ENCODE measurements at regions not wholly inside any gene's neighbourhood (a gene's known extent, or its start where the extent isn't known, plus 50 kb on each side); places are given as distances from the start of the nearest gene placed in this dataset.

DNA sequence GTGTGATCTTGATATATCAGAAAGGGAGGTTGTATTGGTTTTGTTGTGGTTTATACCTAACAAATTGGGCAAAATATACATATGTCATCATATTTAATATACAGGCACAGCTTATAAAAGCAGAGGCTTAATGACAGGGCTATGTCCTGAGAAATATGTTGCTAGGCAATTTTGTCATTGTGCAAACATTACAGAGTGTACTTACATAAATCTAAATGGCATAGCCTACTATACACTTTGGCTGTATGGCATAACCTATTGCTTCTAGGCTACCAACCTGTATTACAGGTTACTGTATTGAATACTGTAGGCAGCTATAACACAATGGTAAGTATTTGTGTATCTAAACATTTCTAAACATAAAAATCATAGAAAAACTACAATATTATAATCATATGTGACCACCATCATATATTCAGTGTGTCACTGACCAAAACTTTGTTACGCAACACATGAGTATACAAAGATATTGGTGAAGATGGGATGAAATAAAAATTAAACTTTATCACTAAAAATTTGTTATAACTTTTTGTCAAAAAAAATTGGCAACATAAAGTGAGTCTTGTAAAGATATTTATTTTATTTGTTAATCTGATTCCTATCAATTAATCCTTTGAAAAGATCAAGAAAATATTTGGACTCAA is 414.0 kb upstream of the HS3ST1 start (continued):
- TF ChIP-seq, protein P1, sequence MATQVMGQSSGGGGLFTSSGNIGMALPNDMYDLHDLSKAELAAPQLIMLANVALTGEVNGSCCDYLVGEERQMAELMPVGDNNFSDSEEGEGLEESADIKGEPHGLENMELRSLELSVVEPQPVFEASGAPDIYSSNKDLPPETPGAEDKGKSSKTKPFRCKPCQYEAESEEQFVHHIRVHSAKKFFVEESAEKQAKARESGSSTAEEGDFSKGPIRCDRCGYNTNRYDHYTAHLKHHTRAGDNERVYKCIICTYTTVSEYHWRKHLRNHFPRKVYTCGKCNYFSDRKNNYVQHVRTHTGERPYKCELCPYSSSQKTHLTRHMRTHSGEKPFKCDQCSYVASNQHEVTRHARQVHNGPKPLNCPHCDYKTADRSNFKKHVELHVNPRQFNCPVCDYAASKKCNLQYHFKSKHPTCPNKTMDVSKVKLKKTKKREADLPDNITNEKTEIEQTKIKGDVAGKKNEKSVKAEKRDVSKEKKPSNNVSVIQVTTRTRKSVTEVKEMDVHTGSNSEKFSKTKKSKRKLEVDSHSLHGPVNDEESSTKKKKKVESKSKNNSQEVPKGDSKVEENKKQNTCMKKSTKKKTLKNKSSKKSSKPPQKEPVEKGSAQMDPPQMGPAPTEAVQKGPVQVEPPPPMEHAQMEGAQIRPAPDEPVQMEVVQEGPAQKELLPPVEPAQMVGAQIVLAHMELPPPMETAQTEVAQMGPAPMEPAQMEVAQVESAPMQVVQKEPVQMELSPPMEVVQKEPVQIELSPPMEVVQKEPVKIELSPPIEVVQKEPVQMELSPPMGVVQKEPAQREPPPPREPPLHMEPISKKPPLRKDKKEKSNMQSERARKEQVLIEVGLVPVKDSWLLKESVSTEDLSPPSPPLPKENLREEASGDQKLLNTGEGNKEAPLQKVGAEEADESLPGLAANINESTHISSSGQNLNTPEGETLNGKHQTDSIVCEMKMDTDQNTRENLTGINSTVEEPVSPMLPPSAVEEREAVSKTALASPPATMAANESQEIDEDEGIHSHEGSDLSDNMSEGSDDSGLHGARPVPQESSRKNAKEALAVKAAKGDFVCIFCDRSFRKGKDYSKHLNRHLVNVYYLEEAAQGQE (IDR thresholded peaks at IDR 0.05; ENCODE audit: low read depth) = no peak
- no peak for TF ChIP-seq JUND (IDR thresholded peaks at IDR 0.05)

DNA sequence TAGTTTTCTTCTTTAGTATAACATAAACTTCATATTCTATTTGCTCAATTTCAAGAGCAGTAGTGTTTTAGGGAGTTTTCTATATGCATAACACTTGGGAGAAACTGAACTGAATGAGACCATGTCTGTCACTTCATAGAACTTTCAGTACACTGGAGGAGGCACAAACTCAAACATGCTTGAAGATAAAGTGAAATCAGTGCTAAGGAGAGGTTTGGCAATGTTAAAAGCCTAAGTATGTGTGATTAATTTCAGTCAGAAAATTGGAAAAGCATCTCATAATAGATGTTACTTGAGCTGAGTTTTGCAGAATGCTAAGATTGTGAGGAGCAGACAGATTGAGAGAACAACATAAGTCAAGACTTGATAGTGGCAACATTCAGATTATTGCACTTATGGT is 411.2 kb upstream of the HS3ST1 start:
- ChIA-PET POLR2A (no interaction called here), CTCF (no interaction called here), RAD21 (ENCODE audit: low non-redundant PET in 1 of 2, low total read pairs in 2 of 2, uncharacterized antibody in 2 of 2, unreplicated experiment in 2 of 2) (no interaction called here)
- no peak for ATAC-seq
- Histone ChIP-seq H3K4me3 (replicated peaks in 1 of 2; ENCODE audit: low read depth in 1 of 2, low read length in 2 of 2) (no peak overlapping the region), H3K4me2 (ENCODE audit: low read length) (no peak overlapping the region), H3K36me3 (ENCODE audit: control insufficient read depth in 1 of 2, insufficient read depth in 2 of 2, low read length in 2 of 2) (no peaks in the 10 kb centered on the region), H3K27me3 (ENCODE audit: insufficient read depth, low read length) (no peaks in the 10 kb centered on the region), H3K79me2 (ENCODE audit: insufficient read depth, low read length) (no peaks in the 10 kb centered on the region), H2AFZ (ENCODE audit: low read depth, low read length, poor library complexity, severe bottlenecking) (no peak overlapping the region), H3K4me1 (ENCODE audit: control insufficient read depth in 1 of 2, insufficient read depth in 2 of 2, low read length in 2 of 2) (peaks cover 0 to 8% of the 10 kb centered on the region in 2 experiments; a peak in 1 of 4 replicates), H3K27ac (ENCODE audit: low read depth, low read length) (no peak overlapping the region), H4K20me1 (ENCODE audit: insufficient read depth) (no peaks in the 10 kb centered on the region), H3K9me2 (ENCODE audit: insufficient read depth) (no peaks in the 10 kb centered on the region), H3K9ac (ENCODE audit: low read length) (no peak overlapping the region), H3K9me3 (ENCODE audit: control insufficient read depth in 1 of 2, insufficient read depth in 1 of 2, low read depth in 1 of 2, low read length in 2 of 2) (no peaks in the 10 kb centered on the region)
- intact Hi-C loops (cut with micrococcal nuclease) = no loop called here
- TF ChIP-seq RAD21 (IDR thresholded peaks at IDR 0.05; ENCODE audit: low read depth) (no peak), FOSL1 (IDR thresholded peaks at IDR 0.05; ENCODE audit: low read depth) (no peak)
- BruUV-seq (replicated peaks) = no TSS peak
- no peak for DNase-seq (ENCODE audit: low read depth, low spot score)

DNA sequence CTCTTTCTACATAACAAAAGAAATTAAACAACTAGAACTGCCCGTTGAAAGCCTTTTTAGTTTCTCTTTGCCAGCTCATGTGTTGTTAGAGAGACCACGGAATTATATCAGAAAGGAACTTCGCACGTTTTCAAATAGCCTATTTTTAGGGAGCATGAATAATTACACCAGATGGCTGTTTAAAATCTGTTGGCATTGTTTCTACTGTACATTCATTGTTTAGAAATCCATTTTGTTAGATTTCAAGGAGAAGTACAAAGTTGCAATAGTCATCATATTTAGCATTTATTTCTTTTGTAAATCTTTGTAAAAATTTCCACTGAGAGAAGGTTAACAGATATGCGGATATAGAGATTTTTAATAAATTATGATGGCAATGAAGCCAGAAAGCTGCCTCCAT is 403.0 kb upstream of the HS3ST1 start:
- DNase-seq (ENCODE audit: low read depth, low spot score) (no peak), ATAC-seq (no peak)
- TF ChIP-seq CBX3 (IDR thresholded peaks at IDR 0.05; ENCODE audit: low read depth) (no peak), ELF1 (IDR thresholded peaks at IDR 0.05; ENCODE audit: borderline replicate concordance, low read depth) (no peak), RAD21 (IDR thresholded peaks at IDR 0.05; ENCODE audit: low read depth) (no peak), SP1 (IDR thresholded peaks at IDR 0.05; ENCODE audit: low read depth) (no peak), POLR2A (IDR thresholded peaks at IDR 0.05; ENCODE audit: borderline replicate concordance, extremely low read depth, insufficient read depth, insufficient read length) (no peak)
- TF ChIP-seq, protein P2, sequence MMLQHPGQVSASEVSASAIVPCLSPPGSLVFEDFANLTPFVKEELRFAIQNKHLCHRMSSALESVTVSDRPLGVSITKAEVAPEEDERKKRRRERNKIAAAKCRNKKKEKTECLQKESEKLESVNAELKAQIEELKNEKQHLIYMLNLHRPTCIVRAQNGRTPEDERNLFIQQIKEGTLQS (IDR thresholded peaks at IDR 0.05) = no peak
- Histone ChIP-seq H2AFZ (ENCODE audit: low read depth, low read length, poor library complexity, severe bottlenecking) (no peak overlapping the region), H3K36me3 (ENCODE audit: control insufficient read depth in 1 of 2, insufficient read depth in 2 of 2, low read length in 2 of 2) (no peaks in the 10 kb centered on the region), H3K4me3 (replicated peaks in 1 of 2; ENCODE audit: low read depth in 1 of 2, low read length in 2 of 2) (no peak overlapping the region), H3K4me1 (ENCODE audit: control insufficient read depth in 1 of 2, insufficient read depth in 2 of 2, low read length in 2 of 2) (no peaks in the 10 kb centered on the region), H3K27me3 (ENCODE audit: insufficient read depth, low read length) (no peaks in the 10 kb centered on the region), H3K9ac (ENCODE audit: low read length) (no peak overlapping the region), H3K27ac (ENCODE audit: low read depth, low read length) (no peak overlapping the region), H3K4me2 (ENCODE audit: low read length) (no peak overlapping the region), H3K79me2 (ENCODE audit: insufficient read depth, low read length) (no peaks in the 10 kb centered on the region), H4K20me1 (ENCODE audit: insufficient read depth) (no peaks in the 10 kb centered on the region), H3K9me3 (ENCODE audit: control insufficient read depth in 1 of 2, insufficient read depth in 1 of 2, low read depth in 1 of 2, low read length in 2 of 2) (no peaks in the 10 kb centered on the region), H3K9me2 (ENCODE audit: insufficient read depth) (no peaks in the 10 kb centered on the region)
- POLR2A ChIA-PET = no interaction called here
- intact Hi-C loops (cut with micrococcal nuclease) = no loop called here
- RAD21 ChIA-PET (ENCODE audit: low non-redundant PET in 1 of 2, low total read pairs in 2 of 2, uncharacterized antibody in 2 of 2, unreplicated experiment in 2 of 2) = no interaction called here
- no TSS peak for BruUV-seq (replicated peaks)
- CTCF ChIA-PET = no interaction called here
